SJSA1 (cell line): ENCODE measurements at regions not wholly inside any gene's neighbourhood (a gene's known extent, or its start where the extent isn't known, plus 50 kb on each side); places are given as distances from the start of the nearest gene placed in this dataset.
"Not testable (repeated sequence)": the region's sequence is repeated elsewhere in the genome, so short reads cannot be mapped to it uniquely, and the experiment has no call there.

Source experiments
- DNase-seq, 2 experiments: peaks; one replicate each; pipeline ENCODE4 v3.0.0-alpha.2; 2015 to 2020; ENCODE audit warnings: low spot score in 2 of 2, low read depth in 1 of 2
- H3K27ac ChIP-seq: fragments of 250-450 bp; sonication (Bioruptor Pico); 2 replicates; pipeline ENCODE4 v1.5.1; 2020; ENCODE audit warnings: mild to moderate bottlenecking, moderate library complexity
- H3K27me3 ChIP-seq: fragments of 250-450 bp; sonication (Bioruptor Pico); replicated peaks from 2 replicates; pipeline ENCODE4 v1.5.1; 2020; ENCODE audit warnings: mild to moderate bottlenecking, moderate library complexity
- H3K36me3 ChIP-seq: fragments of 250-450 bp; sonication (Bioruptor Pico); 2 replicates; pipeline ENCODE4 v1.5.1; 2020; ENCODE audit warnings: mild to moderate bottlenecking
- H3K4me1 ChIP-seq: fragments of 250-450 bp; sonication (Bioruptor Pico); replicated peaks from 2 replicates; pipeline ENCODE4 v1.6.1; 2021; ENCODE audit warnings: mild to moderate bottlenecking
- H3K4me3 ChIP-seq: fragments of 250-450 bp; sonication (Bioruptor Pico); 2 replicates; pipeline ENCODE4 v1.5.1; 2020; ENCODE audit warnings: mild to moderate bottlenecking
- H3K9me3 ChIP-seq: fragments of 250-450 bp; sonication (Bioruptor Pico); replicated peaks from 2 replicates; pipeline ENCODE4 v1.5.1; 2020; ENCODE audit warnings: mild to moderate bottlenecking

GRCh38 chr10:28769091-28769604, 91.8 kb downstream of the BAMBI start:
- no peaks in the 10 kb centered on the region for H3K9me3 ChIP-seq
- DNase-seq: no peak
- H3K4me3 ChIP-seq: no peak overlapping the region
- no peaks in the 10 kb centered on the region for H3K4me1 ChIP-seq
- no peaks in the 10 kb centered on the region for H3K36me3 ChIP-seq
- H3K27ac ChIP-seq: no peak overlapping the region
- no peaks in the 10 kb centered on the region for H3K27me3 ChIP-seq

DNA sequence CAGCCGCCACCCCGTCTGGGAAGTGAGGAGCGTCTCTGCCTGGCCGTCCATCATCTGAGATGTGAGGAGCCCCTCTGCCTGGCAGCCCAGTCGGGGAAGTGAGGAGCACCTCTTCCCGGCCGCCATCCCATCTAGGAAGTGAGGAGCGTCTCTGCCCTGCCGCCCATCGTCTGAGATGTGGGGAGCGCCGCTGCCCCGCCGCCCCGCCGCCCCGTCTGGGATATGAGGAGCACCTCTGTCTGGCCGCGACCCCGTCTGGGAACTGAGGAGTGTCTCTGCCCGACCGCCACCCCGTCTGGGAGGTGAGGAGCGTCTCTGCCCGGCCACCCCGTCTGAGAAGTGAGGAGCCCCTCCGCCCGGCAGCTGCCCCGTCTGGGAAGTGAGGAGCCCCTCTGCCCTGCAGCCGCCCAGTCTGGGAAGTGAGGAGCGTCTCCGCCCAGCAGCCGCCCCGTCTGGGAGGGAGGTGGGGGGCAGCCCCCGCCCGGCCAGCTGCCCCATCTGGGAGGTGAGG, 94.3 kb downstream of the BAMBI start:
- H3K4me3 ChIP-seq, H3K4me1 ChIP-seq, H3K27me3 ChIP-seq, H3K27ac ChIP-seq, DNase-seq, H3K9me3 ChIP-seq, H3K36me3 ChIP-seq: not testable (repeated sequence)

DNA sequence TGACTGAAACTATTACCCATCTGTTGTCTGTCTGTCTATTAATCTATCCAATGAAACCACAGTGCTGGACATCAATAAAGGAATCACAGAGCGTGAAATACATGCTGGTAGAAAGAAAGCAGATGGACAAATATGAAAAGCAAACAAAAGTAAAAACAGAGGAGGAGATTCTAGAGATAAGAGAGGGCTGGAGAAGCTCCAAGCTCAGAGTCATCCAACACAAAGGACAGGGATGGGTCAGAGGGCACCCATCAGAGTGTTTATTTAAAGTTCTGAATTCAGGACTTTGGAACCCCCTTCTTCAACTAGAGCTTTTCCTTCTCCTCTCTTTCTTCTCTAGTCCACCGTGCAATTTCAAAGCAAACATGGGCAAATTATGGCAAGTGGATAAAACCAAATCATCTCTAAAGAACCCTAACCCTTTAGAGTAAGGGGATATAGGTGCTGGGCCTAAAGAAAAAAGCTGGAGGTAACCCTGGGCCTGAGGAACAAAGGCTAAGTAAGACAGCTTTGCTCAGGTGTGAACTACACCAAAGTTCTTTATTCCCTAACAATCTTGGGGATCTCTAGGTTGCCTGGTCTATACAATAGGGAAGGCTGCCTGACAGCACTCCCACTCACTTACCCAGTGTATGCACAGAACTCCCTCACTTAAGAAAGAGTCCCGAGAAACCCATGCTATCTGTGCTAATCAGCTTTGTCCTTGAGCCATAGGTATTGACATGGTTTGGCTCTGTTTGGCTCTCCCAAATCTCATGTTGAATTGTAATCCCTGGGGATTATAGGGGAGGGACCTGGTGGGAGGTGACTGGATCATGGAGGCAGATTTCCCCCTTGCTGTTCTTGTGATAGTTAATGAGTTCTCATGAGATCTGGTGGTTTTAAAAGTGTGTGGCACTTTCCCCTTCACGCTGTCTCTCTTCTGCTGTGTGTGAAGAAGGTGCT, 97.0 kb downstream of the BAMBI start:
- no peaks in the 10 kb centered on the region for H3K36me3 ChIP-seq
- H3K9me3 ChIP-seq: no peaks in the 10 kb centered on the region
- DNase-seq: no peak
- no peaks in the 10 kb centered on the region for H3K27me3 ChIP-seq
- H3K27ac ChIP-seq: no peak overlapping the region
- H3K4me3 ChIP-seq: no peak overlapping the region
- H3K4me1 ChIP-seq: no peaks in the 10 kb centered on the region

GRCh38 chr10:28775773-28776172, 98.5 kb downstream of the BAMBI start:
- no peak for DNase-seq
- no peaks in the 10 kb centered on the region for H3K9me3 ChIP-seq
- H3K4me1 ChIP-seq: no peaks in the 10 kb centered on the region
- no peak overlapping the region for H3K27ac ChIP-seq
- no peaks in the 10 kb centered on the region for H3K27me3 ChIP-seq
- H3K36me3 ChIP-seq: no peaks in the 10 kb centered on the region
- H3K4me3 ChIP-seq: no peak overlapping the region

DNA sequence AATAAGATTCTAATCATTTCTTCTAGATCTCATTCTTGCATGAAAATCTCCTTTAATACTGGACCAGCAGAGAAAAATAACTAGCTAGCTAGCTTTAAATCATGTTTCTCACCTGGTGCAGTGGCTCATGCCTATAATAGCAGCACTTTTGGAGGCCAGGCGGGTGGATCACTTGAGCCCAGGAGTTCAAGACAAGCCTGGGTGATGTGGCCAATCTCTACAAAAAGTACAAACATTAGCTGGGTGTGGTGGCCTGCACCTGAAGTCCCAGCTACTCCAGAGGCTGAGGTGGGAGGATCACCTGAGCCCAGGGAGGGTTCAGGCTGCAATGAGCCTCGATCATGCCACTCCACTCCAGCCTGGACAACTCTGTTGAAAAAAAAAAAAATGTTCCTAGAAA, 99.2 kb downstream of the BAMBI start:
- Histone ChIP-seq H3K27ac (no peak overlapping the region), H3K4me3 (no peak overlapping the region), H3K9me3 (no peaks in the 10 kb centered on the region), H3K4me1 (no peaks in the 10 kb centered on the region), H3K36me3 (no peaks in the 10 kb centered on the region), H3K27me3 (no peaks in the 10 kb centered on the region)
- no peak for DNase-seq

DNA sequence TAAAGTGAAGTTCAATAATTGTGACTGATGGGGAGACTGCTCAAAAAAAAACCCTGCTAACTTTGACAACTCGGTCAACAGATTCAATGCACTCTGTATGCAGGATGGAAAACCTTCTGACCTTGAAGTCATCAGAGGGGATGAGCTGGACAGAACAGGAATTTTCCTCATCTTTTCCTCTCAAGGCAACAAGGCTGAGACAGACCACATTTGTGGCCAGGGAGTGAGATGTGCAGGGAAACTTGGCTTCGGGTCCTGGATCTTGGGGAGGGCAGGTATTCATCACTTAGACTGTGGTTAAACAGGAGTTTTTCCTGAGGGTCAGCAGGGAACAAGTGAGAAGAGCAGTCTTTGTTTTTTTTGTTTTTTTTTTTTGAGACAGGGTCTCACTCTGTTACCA, 100.6 kb downstream of the BAMBI start:
- Histone ChIP-seq H3K27ac (no peak overlapping the region), H3K9me3 (no peaks in the 10 kb centered on the region), H3K4me3 (no peak overlapping the region), H3K36me3 (no peaks in the 10 kb centered on the region), H3K27me3 (no peaks in the 10 kb centered on the region), H3K4me1 (no peaks in the 10 kb centered on the region)
- no peak for DNase-seq

- Histone ChIP-seq H3K9me3 (no peaks in the 10 kb centered on the region), H3K4me1 (no peaks in the 10 kb centered on the region), H3K4me3 (no peak overlapping the region), H3K27me3 (no peaks in the 10 kb centered on the region), H3K36me3 (no peaks in the 10 kb centered on the region), H3K27ac (no peak overlapping the region)
- no peak for DNase-seq
Measured at GRCh38 chr10:28778524-28778923, 101.2 kb downstream of the BAMBI start.

DNA sequence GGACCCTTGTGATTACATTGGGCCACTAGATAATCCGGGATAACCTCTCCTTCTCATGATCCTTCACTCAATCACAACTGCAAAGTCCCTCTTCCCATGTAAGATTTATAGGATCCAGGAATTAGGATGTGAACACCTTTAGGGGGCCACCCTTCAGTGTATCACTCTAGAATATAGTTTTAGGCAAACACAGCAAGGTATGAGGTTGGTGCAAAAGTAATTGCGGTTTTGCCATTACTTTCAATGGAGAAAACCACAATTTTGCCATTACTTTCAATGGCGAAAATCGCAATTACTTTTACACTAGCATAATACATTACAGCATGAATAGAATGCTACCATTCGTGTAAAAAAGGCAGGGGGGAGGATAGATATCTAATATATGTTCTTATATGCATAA, 104.0 kb downstream of the BAMBI start:
- Histone ChIP-seq H3K9me3 (no peaks in the 10 kb centered on the region), H3K27me3 (no peaks in the 10 kb centered on the region), H3K4me1 (no peaks in the 10 kb centered on the region), H3K36me3 (no peaks in the 10 kb centered on the region), H3K4me3 (no peak overlapping the region), H3K27ac (no peak overlapping the region)
- DNase-seq: no peak

GRCh38 chr10:28783087-28783486, 105.8 kb downstream of the BAMBI start:
- H3K27ac ChIP-seq: no peak overlapping the region
- H3K4me3 ChIP-seq: no peak overlapping the region
- H3K27me3 ChIP-seq: no peaks in the 10 kb centered on the region
- no peaks in the 10 kb centered on the region for H3K9me3 ChIP-seq
- no peaks in the 10 kb centered on the region for H3K36me3 ChIP-seq
- no peak for DNase-seq
- no peaks in the 10 kb centered on the region for H3K4me1 ChIP-seq

- Histone ChIP-seq H3K27me3 (no peaks in the 10 kb centered on the region), H3K9me3 (no peaks in the 10 kb centered on the region), H3K4me1 (no peaks in the 10 kb centered on the region), H3K36me3 (no peaks in the 10 kb centered on the region), H3K4me3 (no peak overlapping the region), H3K27ac (no peak overlapping the region)
- DNase-seq: no peak
Measured at GRCh38 chr10:28785018-28785417, 107.7 kb downstream of the BAMBI start.

DNA sequence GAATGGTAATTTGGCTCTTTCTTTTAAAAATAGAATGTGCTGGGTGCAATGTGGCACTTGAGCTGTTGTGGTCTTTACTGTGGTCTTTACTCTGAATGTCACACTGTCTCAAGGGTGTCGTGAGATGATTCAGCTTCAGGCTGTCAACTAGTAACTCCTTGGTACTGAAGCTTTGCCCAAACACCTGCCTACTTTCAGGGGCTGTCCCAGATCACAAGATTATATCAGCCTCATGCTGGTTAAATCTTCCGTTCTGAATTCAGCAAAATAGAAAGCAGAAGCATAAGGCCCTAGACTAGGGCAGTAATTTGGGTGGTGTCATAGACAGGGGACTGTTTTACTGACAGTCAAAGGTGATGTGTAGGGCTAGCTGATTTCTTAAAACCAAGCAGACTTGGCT, 110.9 kb downstream of the BAMBI start:
- no peak for DNase-seq
- no peaks in the 10 kb centered on the region for H3K27me3 ChIP-seq

GRCh38 chr10:28788762-28789161, 111.4 kb downstream of the BAMBI start:
- Histone ChIP-seq H3K36me3 (no peaks in the 10 kb centered on the region), H3K27ac (no peak overlapping the region)

More for the DNA sequence above, 110.9 kb downstream of the BAMBI start:
- Histone ChIP-seq H3K27ac (no peak overlapping the region), H3K4me1 (no peaks in the 10 kb centered on the region), H3K4me3 (no peak overlapping the region), H3K9me3 (no peaks in the 10 kb centered on the region), H3K36me3 (no peaks in the 10 kb centered on the region)

GRCh38 chr10:28790146-28790545, 112.8 kb downstream of the BAMBI start:
- H3K27me3 ChIP-seq: no peaks in the 10 kb centered on the region
- H3K9me3 ChIP-seq: no peaks in the 10 kb centered on the region
- H3K4me1 ChIP-seq: no peaks in the 10 kb centered on the region
- H3K4me3 ChIP-seq: no peak overlapping the region
- DNase-seq: no peak
- H3K36me3 ChIP-seq: no peaks in the 10 kb centered on the region
- no peak overlapping the region for H3K27ac ChIP-seq

More at GRCh38 chr10:28788762-28789161, 111.4 kb downstream of the BAMBI start:
- no peak for DNase-seq
- Histone ChIP-seq H3K9me3 (no peaks in the 10 kb centered on the region), H3K4me3 (no peak overlapping the region), H3K27me3 (no peaks in the 10 kb centered on the region), H3K4me1 (no peaks in the 10 kb centered on the region)

- H3K27me3 ChIP-seq: no peaks in the 10 kb centered on the region
- no peak overlapping the region for H3K4me3 ChIP-seq
- no peaks in the 10 kb centered on the region for H3K9me3 ChIP-seq
- no peak for DNase-seq
- H3K4me1 ChIP-seq: no peaks in the 10 kb centered on the region; the same call in 1 of the 2 replicates
- H3K27ac ChIP-seq: no peak overlapping the region
- no peaks in the 10 kb centered on the region for H3K36me3 ChIP-seq
Measured at GRCh38 chr10:28793482-28793881, 116.2 kb downstream of the BAMBI start.
